ENCODE measurements at regions not wholly inside any gene's neighbourhood (a gene's known extent, or its start where the extent isn't known, plus 50 kb on each side); places are given as distances from the start of the nearest gene placed in this dataset.
"Not testable (repeated sequence)": the region's sequence is repeated elsewhere in the genome, so short reads cannot be mapped to it uniquely, and the experiment has no call there.

GRCh38 chr3:87564438-87564837 is 288.1 kb upstream of the POU1F1 start:
- no peak for DNase-seq

GRCh38 chr3:87563712-87564111 is 287.3 kb upstream of the POU1F1 start:
- DNase-seq, result no peak

GRCh38 chr3:87558492-87558891 is 282.1 kb upstream of the POU1F1 start:
- no peak for DNase-seq

- DNase-seq, result no peak
Measured at GRCh38 chr3:87555290-87555689, 278.9 kb upstream of the POU1F1 start.

- DNase-seq, result no peak
Measured at GRCh38 chr3:87553058-87553457, 276.7 kb upstream of the POU1F1 start.

- no peak for DNase-seq
Measured at GRCh38 chr3:87550892-87551291, 274.5 kb upstream of the POU1F1 start.

GRCh38 chr3:87549208-87549607 is 272.8 kb upstream of the POU1F1 start:
- no peak for DNase-seq

GRCh38 chr3:87548271-87548670 is 271.9 kb upstream of the POU1F1 start:
- no peak for DNase-seq

- DNase-seq, result no peak
Measured at GRCh38 chr3:87546216-87546615, 269.8 kb upstream of the POU1F1 start.

GRCh38 chr3:87543408-87543807 is 267.0 kb upstream of the POU1F1 start:
- DNase-seq, result not testable (repeated sequence)

GRCh38 chr3:87541723-87542122 is 265.3 kb upstream of the POU1F1 start:
- DNase-seq, result no peak

GRCh38 chr3:87538722-87539121 is 262.3 kb upstream of the POU1F1 start:
- DNase-seq, result not testable (repeated sequence)

- DNase-seq, result no peak
Measured at GRCh38 chr3:87509401-87509800, 233.0 kb upstream of the POU1F1 start.

- no peak for DNase-seq
Measured at GRCh38 chr3:87508921-87509320, 232.5 kb upstream of the POU1F1 start.

- DNase-seq, result no peak
Measured at GRCh38 chr3:87507753-87508152, 231.4 kb upstream of the POU1F1 start.

- DNase-seq, result peak; percentile 72
Measured at GRCh38 chr3:87503900-87504498, 227.6 kb upstream of the POU1F1 start.

GRCh38 chr3:87501076-87501475 is 224.7 kb upstream of the POU1F1 start:
- DNase-seq, result no peak

- DNase-seq, result no peak
Measured at GRCh38 chr3:87498358-87499080, 222.1 kb upstream of the POU1F1 start.

GRCh38 chr3:87495938-87496337 is 219.6 kb upstream of the POU1F1 start:
- no peak for DNase-seq

- DNase-seq, result no peak
Measured at GRCh38 chr3:87494264-87494663, 217.9 kb upstream of the POU1F1 start.

- no peak for DNase-seq
Measured at GRCh38 chr3:87491843-87492242, 215.5 kb upstream of the POU1F1 start.

- DNase-seq, result no peak
Measured at GRCh38 chr3:87489892-87490291, 213.5 kb upstream of the POU1F1 start.

GRCh38 chr3:87488765-87489164 is 212.4 kb upstream of the POU1F1 start:
- DNase-seq, result peak; percentile 9

- DNase-seq, result not testable (repeated sequence)
Measured at GRCh38 chr3:87486635-87487034, 210.3 kb upstream of the POU1F1 start.

- DNase-seq, result no peak
Measured at GRCh38 chr3:87486115-87486514, 209.7 kb upstream of the POU1F1 start.

Data from fibroblast of skin of right quadriceps (primary cell).